HG03354 (cell line): ENCODE measurements at regions not wholly inside any gene's neighbourhood (a gene's known extent, or its start where the extent isn't known, plus 50 kb on each side); places are given as distances from the start of the nearest gene placed in this dataset.
"Not testable (repeated sequence)": the region's sequence is repeated elsewhere in the genome, so short reads cannot be mapped to it uniquely, and the experiment has no call there.

ENCODE experiments used
- ATAC-seq: cut with Tn5 transposase; IDR thresholded peaks from one replicate; pipeline ENCODE4 v1.9.1; 2021; ENCODE audit warnings: mild to moderate bottlenecking; ENCODE audit not compliant: unreplicated experiment, poor library complexity, severe bottlenecking

- ATAC-seq, result no peak
Measured at GRCh38 chr6:9126878-9127560, 691.7 kb upstream of the SLC35B3 start.

GRCh38 chr6:9126034-9126433, 690.7 kb upstream of the SLC35B3 start:
- ATAC-seq, result not testable (repeated sequence)

GRCh38 chr6:9121549-9121948, 686.2 kb upstream of the SLC35B3 start:
- no peak for ATAC-seq

GRCh38 chr6:9116026-9116425, 680.7 kb upstream of the SLC35B3 start:
- no peak for ATAC-seq

- ATAC-seq, result no peak
Measured at GRCh38 chr6:9112544-9112943, 677.2 kb upstream of the SLC35B3 start.

GRCh38 chr6:9103876-9104521, 668.7 kb upstream of the SLC35B3 start:
- no peak for ATAC-seq

- no peak for ATAC-seq
Measured at GRCh38 chr6:9101920-9102319, 666.6 kb upstream of the SLC35B3 start.

- no peak for ATAC-seq
Measured at GRCh38 chr6:9100869-9101580, 665.7 kb upstream of the SLC35B3 start.

- no peak for ATAC-seq
Measured at GRCh38 chr6:9095729-9096128, 660.4 kb upstream of the SLC35B3 start.

- no peak for ATAC-seq
Measured at GRCh38 chr6:9095137-9095536, 659.8 kb upstream of the SLC35B3 start.

- ATAC-seq, result no peak
Measured at GRCh38 chr6:9089724-9090123, 654.4 kb upstream of the SLC35B3 start.

- no peak for ATAC-seq
Measured at GRCh38 chr6:9087470-9087869, 652.1 kb upstream of the SLC35B3 start.

GRCh38 chr6:9086331-9086730, 651.0 kb upstream of the SLC35B3 start:
- ATAC-seq, result no peak

GRCh38 chr6:9085709-9086070, 650.3 kb upstream of the SLC35B3 start:
- no peak for ATAC-seq

GRCh38 chr6:9085054-9085708, 649.8 kb upstream of the SLC35B3 start:
- ATAC-seq, result no peak

- ATAC-seq, result no peak
Measured at GRCh38 chr6:9083108-9083507, 647.8 kb upstream of the SLC35B3 start.

GRCh38 chr6:9066726-9067125, 631.4 kb upstream of the SLC35B3 start:
- ATAC-seq, result no peak

- no peak for ATAC-seq
Measured at GRCh38 chr6:9064156-9064555, 628.8 kb upstream of the SLC35B3 start.

- ATAC-seq, result no peak
Measured at GRCh38 chr6:9062596-9062995, 627.3 kb upstream of the SLC35B3 start.

GRCh38 chr6:9057937-9058336, 622.6 kb upstream of the SLC35B3 start:
- ATAC-seq, result no peak

- ATAC-seq, result no peak
Measured at GRCh38 chr6:9056556-9056955, 621.2 kb upstream of the SLC35B3 start.
